Tibial nerve (tissue), 4 donors: ENCODE measurements at regions not wholly inside any gene's neighbourhood (a gene's known extent, or its start where the extent isn't known, plus 50 kb on each side); places are given as distances from the start of the nearest gene placed in this dataset.

ENCODE experiments used
- DNase-seq, 2 donors: peaks; one replicate each; pipeline ENCODE4 v3.0.0-alpha.2; 2019; ENCODE audit warnings: low spot score in 2 of 2
- H3K27ac ChIP-seq, 4 donors: fragments of 200-600 bp; sonication (generic) in 3 of 4; one replicate each; pipeline ENCODE4 v1.5.1; 2017 to 2019; ENCODE audit warnings: mild to moderate bottlenecking in 1 of 4
- H3K27me3 ChIP-seq, 2 donors: fragments of 200-600 bp; sonication (generic) in 1 of 2; one replicate each; pipeline versions ENCODE4 v1.5.1 to v1.6.0; 2017 to 2019
- H3K36me3 ChIP-seq, 3 donors: fragments of 200-600 bp; sonication (generic); one replicate each; pipeline ENCODE4 v1.5.1; 2018 to 2019
- H3K4me1 ChIP-seq, 4 donors: fragments of 200-600 bp; sonication (generic) in 3 of 4; one replicate each; pipeline ENCODE4 v1.5.1; 2017 to 2019
- H3K4me3 ChIP-seq, 4 donors: fragments of 200-600 bp; sonication (generic) in 3 of 4; one replicate each; pipeline ENCODE4 v1.5.1; 2017 to 2019; ENCODE audit warnings: mild to moderate bottlenecking in 1 of 4, moderate library complexity in 1 of 4
- H3K9me3 ChIP-seq, 4 donors: fragments of 200-600 bp; sonication (generic) in 3 of 4; one replicate each; pipeline ENCODE4 v1.5.1; 2017 to 2019
- CTCF ChIP-seq, 5 experiments: fragments of 200-600 bp in 3 of 5; fragments of 450-650 bp in 2 of 5; sonication (generic) in 3 of 5; IDR thresholded peaks; one replicate each; pipeline ENCODE4 v1.5.1; 2016 to 2019; ENCODE audit warnings: antibody characterized with exemption in 5 of 5, mild to moderate bottlenecking in 3 of 5, moderate library complexity in 2 of 5
- EP300 ChIP-seq, 2 donors: sonication (generic); formaldehyde crosslinking; IDR thresholded peaks; one replicate each; pipeline ENCODE4 v1.6.1; 2017; ENCODE audit warnings: antibody characterized with exemption in 2 of 2, mild to moderate bottlenecking in 1 of 2
- POLR2A ChIP-seq, 2 donors: fragments of 450-650 bp; IDR thresholded peaks; one replicate each; pipeline ENCODE4 v1.6.1; 2017; ENCODE audit warnings: antibody characterized with exemption in 2 of 2, mild to moderate bottlenecking in 2 of 2, moderate library complexity in 2 of 2
- WGBS, 2 donors: methylation state at CpG; one replicate each; pipeline ENCODE4 v1.1.5; 2018; 5-methylcytosine and 5-hydroxymethylcytosine counted together

GRCh38 chr4:125952631-125953030 is 637.9 kb downstream of the FAT4 start:
- Histone ChIP-seq H3K4me1 (no peaks in the 10 kb centered on the region), H3K27ac (no peak overlapping the region), H3K9me3 (no peaks in the 10 kb centered on the region), H3K36me3 (no peaks in the 10 kb centered on the region), H3K27me3 (no peaks in the 10 kb centered on the region), H3K4me3 (no peak overlapping the region)
- no peak for DNase-seq
- TF ChIP-seq POLR2A (IDR thresholded peaks at IDR 0.05), result no peak
- TF ChIP-seq CTCF (IDR thresholded peaks at IDR 0.05), result no peak
- TF ChIP-seq EP300 (IDR thresholded peaks at IDR 0.05), result no peak

DNA sequence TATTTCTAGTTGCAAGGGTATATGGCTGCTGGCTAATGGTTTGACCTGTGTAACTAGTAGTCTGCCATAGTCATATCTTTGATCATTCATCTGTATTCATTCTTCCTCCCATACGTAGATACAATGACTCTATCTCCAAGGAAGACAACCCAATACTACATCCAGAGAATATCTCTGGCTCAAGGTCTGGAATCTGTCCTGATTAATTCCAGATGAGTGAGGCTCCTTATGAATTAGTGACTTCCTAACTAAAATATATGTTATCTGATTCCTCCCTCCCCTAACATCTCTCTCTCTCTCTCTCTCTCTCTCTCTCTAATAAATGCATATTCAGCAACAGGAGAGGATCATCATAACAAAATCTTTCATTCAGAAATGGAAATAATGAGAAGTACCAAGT is 641.5 kb downstream of the FAT4 start:
- Histone ChIP-seq H3K36me3 (no peaks in the 10 kb centered on the region), H3K4me1 (no peaks in the 10 kb centered on the region), H3K27me3 (no peaks in the 10 kb centered on the region), H3K4me3 (no peak overlapping the region), H3K27ac (no peak overlapping the region), H3K9me3 (peaks cover 0 to 4% (median 0%) of the 10 kb centered on the region in 4 donors)
- WGBS, 2 donors, result 65 to 86% methylated on average over 1 of the region's 1 CpG
- DNase-seq, result no peak
- no peak for TF ChIP-seq EP300 (IDR thresholded peaks at IDR 0.05)
- TF ChIP-seq CTCF (IDR thresholded peaks at IDR 0.05), result no peak
- TF ChIP-seq POLR2A (IDR thresholded peaks at IDR 0.05), result no peak

- no peak for DNase-seq
- TF ChIP-seq POLR2A (IDR thresholded peaks at IDR 0.05) (no peak), EP300 (IDR thresholded peaks at IDR 0.05) (no peak), CTCF (IDR thresholded peaks at IDR 0.05) (no peak)
- peaks cover 0 to 5% (median 0%) of the 10 kb centered on the region in 4 donors for H3K9me3 ChIP-seq
These were observed 643.8 kb downstream of the FAT4 start for GRCh38 chr4:125958519-125958918.

GRCh38 chr4:125961626-125962025 is 646.9 kb downstream of the FAT4 start:
- 89 to 91% methylated on average over 5 of the region's 5 CpGs for WGBS, 2 donors
- no peak overlapping the region for H3K27ac ChIP-seq
- TF ChIP-seq POLR2A (IDR thresholded peaks at IDR 0.05) (no peak), CTCF (IDR thresholded peaks at IDR 0.05) (no peak), EP300 (IDR thresholded peaks at IDR 0.05) (no peak)

More at GRCh38 chr4:125958519-125958918, 643.8 kb downstream of the FAT4 start:
- H3K4me3 ChIP-seq, result no peak overlapping the region
- H3K4me1 ChIP-seq, result no peaks in the 10 kb centered on the region
- H3K27me3 ChIP-seq, result no peaks in the 10 kb centered on the region
- H3K27ac ChIP-seq, result no peak overlapping the region
- no peaks in the 10 kb centered on the region for H3K36me3 ChIP-seq

DNA sequence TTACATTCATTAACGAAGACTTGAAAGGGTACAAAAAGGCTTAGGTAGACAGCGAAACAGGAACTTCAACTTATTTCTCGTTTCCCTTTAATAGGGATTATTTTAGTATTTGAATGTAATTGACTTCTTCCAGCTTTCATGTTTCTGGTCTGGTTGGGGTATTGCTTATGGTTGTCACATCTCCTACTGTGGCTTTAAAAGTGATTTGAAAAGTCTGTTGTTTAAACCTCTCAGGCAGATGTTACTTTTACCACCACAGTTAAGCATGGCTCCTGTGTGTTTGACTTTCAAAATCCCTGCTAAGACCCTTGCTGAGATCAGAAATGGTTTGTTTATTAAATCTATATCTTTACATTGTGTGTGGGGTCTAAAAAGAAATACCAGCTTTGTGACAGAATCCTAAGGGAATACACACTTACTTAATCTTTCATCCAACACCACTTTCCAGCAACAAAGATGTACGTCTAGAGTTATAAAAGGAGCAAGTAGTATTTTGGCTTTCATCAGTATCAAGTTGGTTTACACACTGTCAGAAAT is 661.2 kb downstream of the FAT4 start:
- no peak for TF ChIP-seq POLR2A (IDR thresholded peaks at IDR 0.05)
- TF ChIP-seq EP300 (IDR thresholded peaks at IDR 0.05), result no peak
- TF ChIP-seq CTCF (IDR thresholded peaks at IDR 0.05), result no peak
- 82 to 84% methylated on average over 4 of the region's 4 CpGs for WGBS, 2 donors
- Histone ChIP-seq H3K27me3 (no peaks in the 10 kb centered on the region), H3K9me3 (no peaks in the 10 kb centered on the region), H3K36me3 (no peaks in the 10 kb centered on the region), H3K27ac (no peak overlapping the region), H3K4me3 (no peak overlapping the region), H3K4me1 (no peaks in the 10 kb centered on the region)
- no peak for DNase-seq

More at GRCh38 chr4:125961626-125962025, 646.9 kb downstream of the FAT4 start:
- no peak overlapping the region for H3K4me3 ChIP-seq
- H3K9me3 ChIP-seq, result peaks cover 0 to 5% (median 0%) of the 10 kb centered on the region in 4 donors
- no peaks in the 10 kb centered on the region for H3K4me1 ChIP-seq
- H3K36me3 ChIP-seq, result no peaks in the 10 kb centered on the region
- DNase-seq, result no peak
- no peaks in the 10 kb centered on the region for H3K27me3 ChIP-seq
